GM18505 (cell line): ENCODE measurements at regions not wholly inside any gene's neighbourhood (a gene's known extent, or its start where the extent isn't known, plus 50 kb on each side); places are given as distances from the start of the nearest gene placed in this dataset.

ENCODE experiments used
- ATAC-seq: cut with Tn5 transposase; IDR thresholded peaks from one replicate; pipeline ENCODE4 v1.9.1; 2021; ENCODE audit not compliant: unreplicated experiment
- POLR2A ChIP-seq: IDR thresholded peaks from 4 replicates; pipeline ENCODE4 v1.6.1; 2011; ENCODE audit warnings: borderline replicate concordance; ENCODE audit not compliant: insufficient read depth, insufficient read length; ENCODE audit errors: extremely low read depth

DNA sequence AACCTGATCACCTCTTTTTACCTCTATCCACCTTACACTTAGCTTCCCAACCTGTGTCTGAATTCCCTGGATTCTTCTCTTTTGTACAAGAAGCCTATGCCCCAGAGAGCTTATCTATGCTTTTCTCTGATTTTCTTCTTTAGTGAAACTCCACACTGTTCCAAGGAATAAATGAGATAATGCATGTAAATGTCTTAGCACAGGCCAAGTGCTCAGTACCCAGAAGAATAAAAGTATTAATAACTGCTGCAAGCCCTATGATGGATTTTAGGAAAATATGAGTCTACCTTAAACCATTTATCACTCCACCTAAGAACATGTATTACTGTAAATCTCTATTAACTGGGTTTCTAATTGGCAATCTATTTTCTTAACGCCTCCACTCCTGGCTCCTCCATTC, 168.5 kb upstream of the TNC start:
- no peak for ATAC-seq
- no peak for TF ChIP-seq POLR2A

DNA sequence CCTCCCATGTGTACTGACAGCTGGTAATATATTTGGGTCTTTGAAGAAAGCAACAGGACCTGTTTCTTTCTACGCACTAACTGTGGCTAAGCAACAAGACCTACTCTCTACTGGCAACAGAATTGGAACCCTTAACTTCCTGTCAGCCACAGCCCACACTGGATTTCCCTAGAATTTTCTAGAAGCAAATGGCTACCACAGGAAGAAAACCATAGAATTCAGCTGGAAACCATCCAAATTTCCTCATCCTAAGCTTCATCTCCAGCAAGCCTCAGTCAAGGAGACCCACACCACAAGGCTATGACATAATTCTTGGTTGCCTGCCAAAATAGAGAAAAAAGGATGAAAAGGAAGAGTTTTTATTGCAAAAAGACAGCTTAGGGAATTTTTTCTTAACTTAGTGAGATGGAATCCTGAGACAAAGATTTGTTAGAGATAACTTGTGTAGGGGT, 171.8 kb upstream of the TNC start:
- TF ChIP-seq POLR2A: no peak
- ATAC-seq: no peak

DNA sequence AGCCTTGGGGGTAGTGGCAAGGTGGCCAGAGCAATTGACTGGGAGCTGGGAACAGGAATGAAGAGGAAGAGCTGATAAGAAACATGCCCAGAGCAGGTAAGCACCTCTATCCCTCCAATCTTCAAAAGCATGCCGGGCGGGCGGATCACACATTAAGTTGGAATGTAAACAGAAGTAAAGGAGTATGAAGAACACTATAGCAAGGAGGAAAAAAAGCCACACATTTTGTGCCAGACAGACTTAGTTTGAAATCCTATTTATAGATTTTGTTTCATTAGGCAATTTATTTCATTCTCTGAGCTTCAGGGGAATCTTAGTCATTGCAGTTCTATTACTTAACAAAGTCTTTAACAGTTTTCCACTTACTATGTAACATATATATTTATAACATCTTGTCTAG, 173.9 kb upstream of the TNC start:
- ATAC-seq: no peak
- no peak for TF ChIP-seq POLR2A

DNA sequence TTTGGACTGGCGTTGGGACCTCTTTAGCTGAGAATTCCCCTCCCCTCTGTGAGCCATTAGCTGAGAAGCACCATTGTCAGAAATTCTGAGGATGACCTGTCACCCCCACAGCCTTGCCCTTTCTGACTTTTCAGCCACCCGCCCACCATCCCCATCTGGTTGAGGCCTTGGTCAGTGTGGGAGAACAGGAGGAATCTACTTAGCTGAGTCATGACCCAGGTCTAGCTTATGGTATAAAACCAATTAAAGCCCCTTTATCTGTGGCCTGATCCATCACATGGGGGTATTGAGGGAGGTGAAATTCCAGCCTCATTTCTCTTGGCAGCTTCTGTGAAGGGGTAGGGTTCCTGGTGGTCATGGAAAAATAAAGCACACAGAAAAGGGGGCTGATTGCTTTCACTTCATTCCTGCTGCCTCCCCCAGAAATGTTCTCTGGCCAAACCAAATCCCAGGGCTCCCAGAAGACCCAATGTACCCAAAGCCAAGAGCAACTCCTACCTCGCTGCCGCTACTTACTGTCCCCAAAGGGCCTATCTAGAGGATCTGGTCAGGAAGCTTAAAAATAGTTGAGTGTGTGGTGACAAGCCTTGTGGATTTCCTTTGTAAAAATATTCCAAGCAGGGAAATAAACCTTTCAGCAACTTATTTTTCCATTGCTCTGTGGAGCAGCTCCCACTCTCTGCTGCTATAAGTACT, 174.8 kb upstream of the TNC start:
- no peak for ATAC-seq
- TF ChIP-seq POLR2A: no peak

DNA sequence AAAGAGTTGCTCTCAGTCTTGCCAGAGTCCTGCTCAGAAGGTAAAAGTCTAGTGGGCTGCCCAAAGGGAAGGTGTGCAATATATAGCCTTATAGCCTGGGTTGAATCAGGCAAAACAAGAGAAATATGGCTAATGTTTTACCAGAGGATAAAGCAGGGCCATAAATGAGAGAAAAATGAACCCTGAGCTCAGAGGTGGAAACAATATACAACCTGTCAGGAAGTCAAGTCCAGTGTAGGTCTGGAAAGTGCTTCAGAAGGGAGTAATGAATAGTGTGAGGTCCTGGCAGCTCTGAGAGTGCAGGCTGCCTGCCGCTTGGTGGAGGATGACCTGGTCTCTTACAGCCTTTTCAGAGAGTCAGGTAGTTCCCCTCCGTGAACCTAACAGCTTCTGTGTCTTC, 177.8 kb upstream of the TNC start:
- no peak for TF ChIP-seq POLR2A
- ATAC-seq: no peak

DNA sequence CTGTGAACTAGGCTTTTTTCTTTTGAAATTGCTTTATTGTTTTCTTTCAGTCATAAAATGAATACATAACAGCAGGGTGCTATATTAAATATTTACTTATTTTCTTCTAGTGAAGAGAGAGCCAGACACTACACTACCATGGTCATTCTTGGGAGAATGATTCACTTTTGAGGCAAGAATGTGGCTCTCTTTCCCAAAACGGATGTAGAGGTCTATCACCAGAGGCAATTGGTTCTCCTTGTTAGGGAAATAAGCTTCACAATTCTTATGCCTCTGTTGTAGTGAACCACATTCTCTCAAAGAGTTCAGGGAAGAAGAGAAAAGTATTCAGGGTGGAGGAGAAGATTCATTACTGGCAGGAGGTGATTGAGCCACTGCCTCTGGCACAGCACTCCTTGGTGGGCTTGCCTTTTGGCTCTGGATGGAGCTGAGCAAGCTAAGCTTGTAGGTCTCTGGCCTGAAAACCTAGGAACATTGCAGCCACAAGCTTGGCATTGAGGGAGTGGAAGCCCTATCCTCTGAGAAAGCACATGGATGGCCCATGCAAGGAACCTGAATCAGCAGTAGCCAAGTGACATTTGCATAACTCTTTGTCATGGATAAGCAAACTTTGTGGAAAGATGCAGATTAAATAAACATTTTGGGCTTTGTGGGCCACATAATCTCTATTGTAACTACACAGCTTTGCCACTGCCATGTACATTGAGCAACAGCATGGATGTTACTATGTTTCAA, 179.0 kb upstream of the TNC start:
- no peak for TF ChIP-seq POLR2A
- no peak for ATAC-seq

DNA sequence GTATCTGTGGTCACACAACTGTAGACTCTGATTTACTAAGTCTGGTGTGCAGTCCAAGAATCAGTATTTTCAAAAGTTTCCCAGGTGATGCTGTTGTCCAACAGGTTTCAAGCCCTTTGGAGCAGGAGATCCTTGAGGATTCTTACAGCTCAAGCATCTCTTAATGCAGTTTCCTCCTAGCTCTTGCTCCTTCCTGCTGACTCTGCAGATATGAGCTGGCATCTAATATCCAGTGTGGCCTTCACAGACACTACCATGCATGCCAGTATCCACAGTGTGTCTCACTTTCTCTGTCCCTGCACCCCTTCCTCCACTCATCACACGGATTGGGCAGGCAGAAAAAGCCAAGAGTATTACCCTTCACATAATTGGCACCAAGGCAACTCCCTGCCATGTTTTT, 182.2 kb upstream of the TNC start:
- no peak for TF ChIP-seq POLR2A
- no peak for ATAC-seq

DNA sequence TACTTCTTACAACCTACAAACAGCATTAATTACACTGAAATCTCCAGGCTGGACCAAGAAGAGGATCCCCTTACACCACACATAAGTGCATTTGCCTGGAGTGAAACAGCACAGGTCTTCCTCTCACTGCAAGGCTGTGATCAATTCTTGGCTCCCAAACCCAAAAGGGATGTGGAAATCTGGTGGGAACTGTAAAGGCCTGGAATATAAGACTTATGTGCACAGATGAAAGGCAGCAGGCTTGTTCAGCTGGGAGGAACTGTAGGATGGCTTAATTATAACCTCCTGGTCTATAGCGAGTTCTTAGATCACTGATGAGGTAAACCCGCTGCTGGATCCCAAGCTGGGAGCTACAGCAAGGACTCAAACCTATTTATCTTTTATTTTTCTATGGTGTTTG, 182.9 kb upstream of the TNC start:
- no peak for TF ChIP-seq POLR2A
- no peak for ATAC-seq

DNA sequence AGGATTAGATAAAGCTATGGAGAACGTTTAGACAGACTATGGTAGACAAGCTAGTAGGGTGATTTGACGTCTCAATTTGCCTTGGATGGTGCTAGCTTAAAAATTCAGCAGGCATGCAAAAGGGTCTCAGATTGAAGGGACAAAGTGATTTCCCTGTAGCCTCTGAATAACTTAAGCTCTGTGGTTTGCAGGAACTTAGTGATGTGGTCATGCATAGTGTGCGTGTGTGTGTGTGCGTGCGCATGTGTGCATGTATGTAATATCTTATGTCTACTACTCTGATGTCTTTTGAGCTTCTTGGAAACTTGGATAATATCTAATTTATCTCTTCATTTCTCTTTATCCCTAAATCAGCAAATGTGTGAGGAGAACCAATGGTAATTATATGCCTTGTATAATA, 183.6 kb upstream of the TNC start:
- no peak for ATAC-seq
- TF ChIP-seq POLR2A: no peak

DNA sequence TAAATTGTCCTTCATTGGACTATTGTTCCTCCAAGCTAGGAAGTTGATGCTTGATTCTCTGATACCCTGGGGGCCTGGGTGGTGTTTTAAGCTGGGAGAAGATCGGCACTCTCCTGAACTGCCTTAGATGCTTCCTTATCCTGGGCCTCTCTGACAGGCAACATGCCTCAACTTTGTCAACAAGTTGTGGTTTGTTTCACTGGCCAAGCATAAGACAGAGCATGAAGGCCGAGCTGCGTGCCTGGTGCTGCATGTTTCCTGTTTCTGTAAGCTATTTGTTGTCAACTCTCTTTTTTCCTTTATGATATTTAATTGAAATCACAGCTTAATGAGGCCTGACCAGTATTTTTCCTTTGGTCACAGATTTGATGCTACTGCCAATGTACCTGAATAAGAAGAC, 187.6 kb upstream of the TNC start:
- no peak for ATAC-seq
- no peak for TF ChIP-seq POLR2A

DNA sequence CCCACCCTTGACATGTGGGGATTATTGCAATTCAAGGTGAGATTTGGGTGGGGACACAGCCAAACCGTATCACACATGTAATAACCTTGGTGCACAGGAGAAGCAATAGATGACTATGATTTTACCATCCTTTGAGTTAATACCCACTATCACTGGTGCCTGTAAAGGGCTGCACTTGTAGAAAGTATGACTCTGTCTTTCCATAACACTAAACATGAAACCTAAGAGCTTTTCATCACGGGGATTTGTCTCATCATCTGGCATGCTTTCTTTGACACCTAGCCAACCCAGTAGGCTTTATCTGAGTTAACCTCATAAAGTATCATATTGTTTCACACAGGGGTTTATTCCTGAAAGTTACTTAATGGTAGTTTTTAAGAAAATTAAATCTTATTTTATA, 188.9 kb upstream of the TNC start:
- no peak for TF ChIP-seq POLR2A
- no peak for ATAC-seq

DNA sequence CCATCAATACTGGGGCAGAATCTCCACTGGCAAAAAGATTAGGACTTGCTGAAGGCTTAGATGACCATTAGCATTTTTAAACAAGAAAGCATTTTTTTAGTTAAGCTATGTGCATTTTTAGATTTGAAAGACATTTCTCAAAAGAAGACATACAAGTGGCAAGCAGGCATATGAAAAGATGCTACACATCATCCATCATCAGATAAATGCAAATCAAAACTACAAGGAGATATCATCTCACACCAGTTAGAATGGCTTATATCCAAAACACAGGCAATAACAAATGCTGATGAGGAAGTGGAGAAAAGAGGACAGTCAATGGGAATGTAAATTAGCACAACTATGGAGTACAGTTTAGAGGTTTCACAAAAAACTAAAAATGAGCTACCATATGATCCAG, 195.6 kb upstream of the TNC start:
- no peak for TF ChIP-seq POLR2A
- ATAC-seq: no peak

DNA sequence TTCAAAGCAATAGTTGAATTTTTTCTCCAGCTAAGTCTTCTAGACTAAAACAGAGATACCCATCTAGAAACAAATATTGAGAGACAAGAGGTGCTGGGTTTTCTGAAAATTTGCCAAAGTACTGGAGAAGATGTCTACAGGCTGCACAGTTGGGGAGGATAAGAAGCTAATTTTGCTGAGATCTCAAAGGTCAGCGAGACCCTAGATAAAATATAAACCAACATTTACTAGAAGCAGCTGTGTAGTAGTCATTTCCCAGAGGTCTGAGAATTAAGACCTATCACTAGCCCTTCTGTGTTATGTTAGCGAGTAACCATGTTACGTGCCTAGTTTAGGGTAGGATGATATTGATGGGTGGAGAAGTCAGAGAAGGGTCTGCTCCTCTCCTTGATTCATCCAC, 208.5 kb upstream of the TNC start:
- TF ChIP-seq POLR2A: no peak
- ATAC-seq: no peak

DNA sequence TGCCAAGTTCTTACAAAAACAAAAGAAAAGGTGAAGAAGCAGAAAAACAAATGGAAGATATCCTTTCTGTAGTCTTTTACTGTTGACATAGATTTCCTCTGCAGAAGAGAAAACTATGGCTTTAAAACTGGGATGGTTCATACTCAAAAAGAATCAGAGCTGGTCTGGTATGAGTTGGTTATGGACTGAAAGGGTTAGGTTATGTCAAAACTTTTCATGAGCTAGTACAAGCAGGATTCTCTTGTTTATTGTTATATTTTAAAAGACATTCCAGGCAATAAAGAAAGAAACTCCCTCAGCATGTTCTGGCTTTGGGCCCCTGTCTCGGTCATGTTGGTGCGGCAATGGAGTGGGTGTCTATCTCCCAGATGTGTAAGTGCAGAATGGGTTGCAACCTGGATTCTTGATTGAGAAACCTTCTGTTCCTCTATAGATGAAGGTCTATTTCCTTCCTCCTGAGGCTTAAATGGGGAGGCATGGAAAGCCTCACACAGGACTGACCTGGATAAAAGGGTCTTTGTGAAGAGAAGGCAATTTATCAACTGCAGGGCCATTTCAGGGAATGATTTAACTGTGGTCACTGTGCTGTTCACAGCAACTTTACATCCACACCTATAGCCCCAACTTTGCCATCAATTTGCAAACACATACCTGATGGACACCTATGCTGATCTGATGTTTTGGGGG, 209.6 kb upstream of the TNC start:
- ATAC-seq: no peak
- TF ChIP-seq POLR2A: no peak
